GM18502 (cell line): ENCODE measurements at regions not wholly inside any gene's neighbourhood (a gene's known extent, or its start where the extent isn't known, plus 50 kb on each side); places are given as distances from the start of the nearest gene placed in this dataset.
"Not testable (repeated sequence)": the region's sequence is repeated elsewhere in the genome, so short reads cannot be mapped to it uniquely, and the experiment has no call there.

Experiments used
- ATAC-seq: cut with Tn5 transposase; IDR thresholded peaks from one replicate; pipeline ENCODE4 v1.9.1; 2021; ENCODE audit warnings: mild to moderate bottlenecking; ENCODE audit not compliant: unreplicated experiment, poor library complexity

DNA sequence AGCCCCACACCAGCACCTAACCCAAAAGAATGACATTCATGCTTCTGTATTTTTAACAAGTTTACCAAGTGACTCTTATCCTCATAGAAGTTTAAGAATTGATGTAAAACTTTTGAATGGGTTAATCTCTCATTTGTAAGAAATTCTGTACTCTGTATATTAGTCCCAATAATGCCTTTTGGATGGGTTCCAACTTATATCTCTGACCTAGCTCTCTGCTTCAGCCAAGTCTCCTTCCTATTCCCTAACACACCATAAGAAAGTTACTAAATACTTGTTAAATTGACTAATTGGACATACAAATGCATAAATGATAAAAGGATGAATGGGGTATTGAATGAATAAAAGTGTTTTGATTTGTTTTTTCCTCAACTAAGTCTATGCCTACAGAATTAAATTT lies 557.3 kb downstream of the TMTC2 start:
- no peak for ATAC-seq

DNA sequence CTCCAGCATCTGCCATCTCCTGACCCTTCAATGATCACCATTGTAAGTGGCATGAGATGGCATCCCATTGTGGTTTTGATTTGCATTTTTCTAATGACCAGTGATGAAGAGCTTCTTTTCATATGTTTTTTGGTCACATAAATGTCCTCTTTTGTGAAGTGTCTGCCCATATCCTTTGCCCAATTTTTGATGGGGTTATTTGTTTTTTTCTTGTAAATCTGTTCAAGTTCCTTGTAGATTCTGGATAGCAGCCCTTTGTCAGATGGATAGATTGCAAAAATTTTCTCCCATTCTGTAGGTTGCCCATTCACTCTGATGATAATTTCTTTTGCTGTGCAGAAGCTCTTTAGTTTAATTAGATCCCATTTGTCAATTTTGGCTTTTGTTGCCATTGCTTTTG lies 547.3 kb downstream of the TMTC2 start:
- not testable (repeated sequence) for ATAC-seq

GRCh38 chr12:83226960-83227359 lies 540.3 kb downstream of the TMTC2 start:
- ATAC-seq = not testable (repeated sequence)

GRCh38 chr12:83225806-83226205 lies 539.1 kb downstream of the TMTC2 start:
- ATAC-seq = no peak

DNA sequence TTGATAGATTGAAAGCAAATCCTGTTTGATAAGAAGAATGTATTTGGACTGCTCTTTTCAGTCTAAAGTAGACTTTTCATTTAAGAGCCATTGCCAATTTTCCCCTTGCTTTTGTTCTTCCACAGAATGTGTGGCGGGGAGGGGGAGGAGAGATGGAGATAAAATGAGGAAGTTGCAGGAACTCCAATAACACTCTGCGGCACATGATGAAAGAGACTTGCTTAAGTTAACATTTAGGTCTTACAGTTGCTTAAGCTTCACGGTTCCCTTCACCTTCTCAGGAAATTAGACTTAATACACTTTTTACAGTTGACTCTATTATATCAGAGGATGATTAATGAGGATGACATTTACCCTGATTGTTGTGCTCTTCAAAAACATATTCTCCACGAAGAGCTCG lies 537.3 kb downstream of the TMTC2 start:
- no peak for ATAC-seq

DNA sequence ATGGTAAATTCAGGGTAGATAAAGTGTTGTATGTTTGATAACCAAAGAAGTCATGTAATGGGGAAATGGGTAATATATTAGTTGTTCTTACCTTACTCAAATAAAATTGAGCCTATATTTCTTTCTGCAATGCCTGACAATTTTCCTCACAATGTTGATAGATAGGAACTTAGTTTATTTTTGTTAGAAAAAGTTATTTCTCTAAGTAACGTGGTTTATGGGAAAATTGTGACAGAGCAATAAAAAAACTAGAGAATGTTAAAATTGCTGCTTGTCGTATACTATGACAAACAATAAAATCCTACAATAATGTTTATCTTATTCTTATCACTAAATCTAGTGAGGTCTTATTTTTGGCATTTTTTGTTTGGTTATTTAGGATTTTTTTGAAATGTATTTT lies 534.1 kb downstream of the TMTC2 start:
- ATAC-seq = no peak

- ATAC-seq = no peak
These were observed 529.5 kb downstream of the TMTC2 start for GRCh38 chr12:83216230-83216629.

- no peak for ATAC-seq
These were observed 527.5 kb downstream of the TMTC2 start for GRCh38 chr12:83214185-83214584.

DNA sequence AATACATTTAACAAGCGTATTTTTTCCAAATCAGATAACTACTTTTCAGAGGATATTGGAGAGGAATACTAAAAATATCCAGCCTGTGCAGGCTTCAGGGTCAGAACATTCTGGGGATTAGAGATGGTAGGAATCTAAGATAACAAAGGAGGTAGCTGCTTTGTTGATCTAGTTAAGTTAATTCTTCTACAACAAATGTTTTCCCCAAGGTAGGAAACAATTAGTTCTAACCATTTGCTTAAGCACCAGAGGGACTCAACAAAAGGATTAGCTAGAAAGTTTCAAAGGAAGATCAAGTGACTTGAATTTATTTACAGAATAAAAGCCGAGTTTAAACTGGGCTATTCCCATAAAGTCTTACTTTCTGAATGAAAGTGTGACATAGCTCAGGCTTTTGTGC lies 524.2 kb downstream of the TMTC2 start:
- no peak for ATAC-seq

DNA sequence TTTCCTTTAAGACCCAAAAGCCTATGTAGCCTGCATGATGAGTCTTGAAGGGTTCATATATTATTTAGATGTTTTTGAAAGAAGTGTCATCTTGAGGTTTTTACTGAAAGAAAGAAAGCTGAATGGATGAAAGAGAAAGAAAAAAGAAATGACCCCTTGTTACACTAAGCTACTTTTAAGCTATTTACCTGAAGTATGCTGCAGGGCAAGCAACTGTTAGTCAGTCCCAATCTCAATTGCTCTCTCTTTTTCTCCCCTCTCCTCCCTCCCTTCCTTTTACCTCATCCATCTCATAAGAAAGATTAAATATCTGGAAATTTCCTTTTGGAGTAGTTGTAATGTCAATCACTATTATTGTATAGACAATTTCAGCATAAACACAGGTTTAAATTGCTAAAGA lies 512.4 kb downstream of the TMTC2 start:
- no peak for ATAC-seq

GRCh38 chr12:83198291-83199015 lies 511.7 kb downstream of the TMTC2 start:
- no peak for ATAC-seq

GRCh38 chr12:83197483-83197914 lies 510.8 kb downstream of the TMTC2 start:
- ATAC-seq = no peak

DNA sequence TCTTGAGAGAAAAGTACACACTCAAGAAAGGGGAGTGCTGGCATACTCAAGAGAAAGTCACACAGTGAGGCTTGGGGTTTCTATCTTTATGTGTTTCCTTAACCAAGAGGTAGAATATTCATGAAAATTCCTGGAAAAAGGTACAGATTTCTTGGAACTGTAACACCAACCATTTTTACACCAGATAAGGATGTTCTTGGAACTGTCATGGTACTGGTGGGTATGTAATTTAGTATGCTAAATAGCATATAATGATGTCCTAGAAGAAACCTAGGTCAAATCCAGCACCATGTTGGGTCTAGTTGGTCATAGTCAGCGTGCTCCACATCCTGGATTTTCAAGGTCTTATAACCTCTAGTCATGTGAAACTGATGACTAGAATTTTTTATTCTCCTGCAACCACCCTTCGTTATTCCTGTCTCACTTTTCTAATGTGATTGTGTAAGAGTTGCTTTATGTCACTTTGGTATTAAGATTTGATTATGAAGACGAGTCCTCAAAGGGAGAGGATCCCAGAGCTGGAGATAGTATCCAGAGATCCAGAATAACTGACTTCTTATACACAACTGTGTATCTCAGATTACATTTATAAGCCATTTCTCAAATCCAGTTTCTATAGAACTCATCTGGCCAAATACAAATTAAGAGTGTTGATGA lies 510.1 kb downstream of the TMTC2 start:
- no peak for ATAC-seq

GRCh38 chr12:83190631-83191390 lies 504.1 kb downstream of the TMTC2 start:
- no peak for ATAC-seq

GRCh38 chr12:83186419-83186818 lies 499.7 kb downstream of the TMTC2 start:
- ATAC-seq = no peak

DNA sequence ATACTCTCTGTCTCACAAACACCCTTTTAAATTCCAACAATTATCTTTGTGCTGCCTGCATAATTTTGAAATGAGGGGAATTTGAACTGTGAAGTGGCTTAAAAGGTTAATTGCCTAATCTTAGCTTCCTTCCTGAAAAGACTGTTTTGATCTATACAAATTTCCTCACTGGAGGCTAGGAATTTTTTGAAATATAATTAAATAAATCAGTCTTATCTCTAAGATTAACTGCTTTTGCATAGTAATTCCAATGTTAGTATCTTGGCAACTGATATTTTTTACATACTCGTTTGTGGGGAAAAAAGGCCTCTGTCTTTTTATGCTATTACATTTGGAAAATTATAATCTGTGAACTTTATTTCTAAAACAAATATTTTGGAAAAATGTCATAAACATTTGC lies 498.5 kb downstream of the TMTC2 start:
- no peak for ATAC-seq
